NCI-H187 (cell line): ENCODE measurements at regions not wholly inside any gene's neighbourhood (a gene's known extent, or its start where the extent isn't known, plus 50 kb on each side); places are given as distances from the start of the nearest gene placed in this dataset.
"Not testable (repeated sequence)": the region's sequence is repeated elsewhere in the genome, so short reads cannot be mapped to it uniquely, and the experiment has no call there.

Source experiments
- DNase-seq, 2 experiments: peaks; one replicate each; lab custom pipeline; 2025; lab: John Stamatoyannopoulos, UW

DNA sequence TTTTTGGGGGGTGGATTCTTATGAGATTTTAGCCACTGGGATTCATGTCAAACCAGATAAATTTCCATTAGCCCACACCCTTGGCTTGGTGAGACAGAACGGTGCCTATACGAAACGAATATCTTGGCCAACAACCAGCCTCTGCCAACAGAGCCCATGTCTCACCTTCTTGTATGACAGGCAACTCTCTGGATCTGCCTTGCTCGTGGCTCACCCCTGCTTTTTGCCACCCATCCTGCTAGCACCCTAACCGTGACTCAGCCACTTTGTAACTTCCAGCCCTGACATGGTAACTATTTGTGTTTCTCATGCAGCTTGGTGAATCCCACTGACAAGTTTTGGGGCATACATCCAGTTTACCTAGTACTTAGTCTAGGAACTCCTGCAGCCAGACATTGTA lies 457.0 kb downstream of the SPATA31D1 start:
- no peak for DNase-seq

DNA sequence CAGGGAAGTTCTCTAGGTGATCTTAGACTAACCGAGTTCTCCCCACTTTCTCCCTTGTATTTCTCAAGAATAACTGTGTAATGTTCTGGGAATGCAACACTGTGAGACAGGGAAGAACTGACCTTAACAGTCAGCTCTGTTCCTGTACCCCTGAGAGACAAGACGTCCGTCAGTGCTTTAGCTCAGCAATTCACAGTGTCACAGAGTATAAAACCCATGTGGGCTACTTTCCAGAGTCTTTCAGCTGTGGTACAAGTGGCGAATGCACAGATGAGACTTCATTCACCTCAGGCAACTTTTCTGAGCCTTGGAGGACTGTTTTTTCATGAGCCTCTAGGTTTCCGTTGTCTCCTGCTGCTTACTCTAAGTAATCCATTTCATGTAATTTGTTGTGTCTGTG lies 458.8 kb downstream of the SPATA31D1 start:
- no peak for DNase-seq

DNA sequence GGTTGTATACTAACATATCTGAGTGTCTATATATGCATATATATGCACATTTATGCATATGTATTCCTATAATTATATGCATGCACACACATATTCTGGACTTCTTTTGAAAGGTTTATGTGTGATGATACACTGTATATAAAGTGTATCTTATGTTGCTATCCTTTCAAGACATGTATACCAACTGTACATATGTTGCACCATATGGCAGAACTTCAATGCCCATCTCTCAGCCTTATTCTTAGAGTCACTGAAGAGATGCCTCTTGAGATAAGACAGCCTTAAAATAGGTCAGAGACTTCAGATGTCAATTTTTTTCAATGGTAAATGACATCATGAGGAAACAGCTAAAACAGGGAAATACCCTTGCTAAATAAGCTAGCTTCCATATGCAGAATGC lies 461.4 kb downstream of the SPATA31D1 start:
- DNase-seq: no peak

DNA sequence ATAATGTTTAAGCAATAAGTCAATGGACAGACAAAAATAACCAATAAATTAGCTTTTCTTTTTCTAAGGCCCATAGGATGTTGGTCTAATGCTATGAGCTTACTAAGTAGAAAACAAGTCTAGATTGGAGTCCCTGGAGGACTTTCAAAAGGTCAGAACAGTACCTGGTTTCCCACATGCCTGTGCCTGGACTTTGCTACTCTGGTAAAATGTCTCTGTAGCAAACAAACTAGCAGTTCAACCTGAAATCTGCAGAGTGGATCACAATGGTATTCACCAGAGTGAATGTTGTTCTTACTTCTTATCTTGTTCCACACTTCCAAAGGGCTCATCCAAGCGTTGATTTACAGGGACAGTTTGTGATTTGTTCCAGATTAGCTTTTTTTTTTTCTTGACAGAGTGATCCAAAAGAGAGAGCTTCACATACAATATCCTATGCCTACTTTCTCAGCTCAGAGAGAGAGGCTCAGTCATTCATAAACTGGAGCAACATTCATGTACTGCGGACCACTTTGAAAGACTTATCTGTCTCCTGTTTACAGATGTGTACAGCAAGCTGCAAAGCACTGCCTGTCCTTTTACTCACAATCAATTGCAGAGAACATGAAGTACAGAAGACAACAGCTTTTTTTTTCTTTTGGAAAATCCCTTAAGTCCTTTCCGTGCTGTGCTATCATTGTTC lies 466.1 kb downstream of the SPATA31D1 start:
- no peak for DNase-seq

DNA sequence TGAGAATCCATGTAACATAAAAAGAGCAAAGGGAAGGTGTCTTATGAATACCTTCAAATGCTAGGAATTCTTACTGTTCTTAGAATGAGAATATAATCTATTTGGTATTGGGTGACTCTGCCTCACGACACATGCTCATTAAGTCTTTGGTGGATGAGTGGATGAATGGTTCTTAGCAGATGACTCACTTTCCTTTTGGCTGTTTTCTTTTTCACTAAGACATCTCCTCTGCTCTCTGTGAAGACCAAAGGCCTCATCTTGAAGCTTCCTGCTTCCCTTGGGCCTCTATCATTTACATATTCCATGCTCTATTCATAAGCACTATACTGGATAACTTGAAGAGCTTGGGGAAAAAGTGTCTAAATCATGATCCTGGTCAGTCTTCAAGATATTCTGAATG lies 468.1 kb downstream of the SPATA31D1 start:
- DNase-seq: no peak

DNA sequence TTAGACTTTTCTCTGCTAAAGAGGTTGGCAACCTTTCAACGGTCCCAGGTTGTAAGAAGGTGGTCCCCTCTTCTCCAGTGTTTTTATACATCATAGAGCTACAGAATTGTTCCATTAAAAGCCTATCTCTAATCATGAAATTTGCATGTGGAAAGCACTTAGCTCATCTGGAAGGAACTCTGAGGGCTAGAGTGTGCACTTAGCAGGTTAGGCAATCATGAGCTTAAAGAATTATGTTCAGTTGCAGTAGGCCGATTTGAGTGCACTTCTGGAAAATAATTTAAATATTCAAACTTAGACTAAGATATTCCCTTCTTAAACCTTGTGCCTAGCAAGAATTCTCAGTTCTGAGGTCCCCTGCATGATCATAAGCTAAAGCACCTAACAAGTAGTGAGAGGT lies 468.7 kb downstream of the SPATA31D1 start:
- DNase-seq: no peak

DNA sequence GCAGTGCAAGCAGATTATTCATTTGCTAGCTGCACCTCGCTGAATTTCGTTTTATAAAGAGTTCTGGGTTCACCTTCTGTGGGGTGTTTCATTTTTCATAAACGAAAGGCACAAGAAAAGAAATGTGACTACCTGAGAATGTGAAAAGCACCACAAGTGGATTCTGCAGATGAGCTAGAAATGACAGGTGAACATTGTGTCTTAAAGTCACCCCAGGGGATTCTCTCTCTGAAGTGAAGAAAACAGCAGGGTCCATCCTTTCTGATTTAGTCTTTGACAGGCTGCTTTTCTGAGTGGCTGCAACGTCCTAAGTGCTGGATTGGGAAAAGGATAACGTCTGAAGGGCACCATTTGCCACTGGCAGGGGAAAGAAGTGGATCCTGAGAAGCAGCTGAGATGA lies 469.3 kb downstream of the SPATA31D1 start:
- no peak for DNase-seq

DNA sequence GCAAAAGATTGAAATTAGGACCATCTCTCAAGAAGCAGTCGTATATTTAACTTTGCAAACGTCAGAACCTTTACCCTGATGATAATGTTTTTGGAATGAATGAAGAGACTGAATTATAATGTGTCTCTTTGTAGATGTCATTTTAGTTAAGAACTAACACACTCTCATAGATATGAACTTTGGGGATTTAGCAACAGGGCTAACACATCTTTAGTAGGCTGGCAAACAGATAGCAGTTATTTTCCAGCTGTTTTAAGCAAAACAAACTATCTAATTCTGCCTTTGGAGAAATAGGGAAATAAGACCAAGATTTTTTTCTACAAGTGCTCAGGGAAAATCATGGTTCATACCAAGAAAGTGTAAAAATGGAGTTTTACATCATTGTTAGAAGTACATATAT lies 469.7 kb downstream of the SPATA31D1 start:
- DNase-seq: no peak

DNA sequence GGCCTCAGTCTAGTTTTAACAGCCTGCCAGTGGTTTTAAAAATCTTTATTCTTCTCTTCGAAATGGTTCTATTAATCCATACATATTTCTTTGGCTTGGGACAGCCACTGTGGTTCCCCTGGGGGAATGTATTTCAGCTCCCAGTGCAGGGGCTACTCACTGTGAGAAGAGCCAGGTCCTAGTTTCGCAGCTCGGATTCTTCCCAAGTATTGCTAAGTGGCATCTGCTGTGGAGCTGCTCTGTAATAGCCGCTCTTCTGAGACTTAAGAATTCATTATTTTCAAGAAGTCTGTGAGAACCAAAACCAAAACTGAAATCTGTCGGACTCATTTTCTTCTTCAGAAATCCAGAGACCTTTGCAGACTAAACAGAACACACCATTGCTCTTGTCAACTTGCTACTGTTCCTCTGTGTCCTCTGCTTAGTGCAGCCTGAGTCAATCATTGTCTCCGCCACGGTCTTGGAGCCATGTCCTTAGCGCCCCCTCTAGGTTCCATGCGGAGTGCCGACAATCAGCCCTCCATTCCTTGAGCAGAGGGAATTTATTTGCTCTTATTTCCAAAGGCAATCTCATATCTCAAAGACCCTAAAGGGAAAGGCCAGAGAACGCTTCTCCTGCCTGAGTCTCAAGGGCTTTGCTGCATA lies 478.2 kb downstream of the SPATA31D1 start:
- DNase-seq: no peak

DNA sequence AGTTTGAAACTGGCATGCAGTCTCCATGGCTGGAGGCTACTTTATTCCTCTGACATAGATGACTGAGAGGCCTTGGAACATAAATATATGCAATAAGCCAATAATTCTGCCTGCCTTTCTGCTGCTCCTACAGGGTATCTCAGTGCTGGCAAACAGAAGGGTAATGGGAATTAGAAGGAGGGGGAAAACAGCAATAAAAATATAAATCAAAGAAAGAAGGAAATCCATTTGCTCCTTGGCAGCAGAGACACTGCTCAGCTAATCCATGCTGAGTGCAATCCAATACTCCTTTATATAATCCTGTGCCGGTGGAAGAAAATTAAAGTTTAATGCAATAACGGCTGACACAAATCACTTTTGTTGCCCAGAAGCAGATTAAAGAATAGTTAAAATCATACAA lies 478.9 kb downstream of the SPATA31D1 start:
- DNase-seq: no peak

DNA sequence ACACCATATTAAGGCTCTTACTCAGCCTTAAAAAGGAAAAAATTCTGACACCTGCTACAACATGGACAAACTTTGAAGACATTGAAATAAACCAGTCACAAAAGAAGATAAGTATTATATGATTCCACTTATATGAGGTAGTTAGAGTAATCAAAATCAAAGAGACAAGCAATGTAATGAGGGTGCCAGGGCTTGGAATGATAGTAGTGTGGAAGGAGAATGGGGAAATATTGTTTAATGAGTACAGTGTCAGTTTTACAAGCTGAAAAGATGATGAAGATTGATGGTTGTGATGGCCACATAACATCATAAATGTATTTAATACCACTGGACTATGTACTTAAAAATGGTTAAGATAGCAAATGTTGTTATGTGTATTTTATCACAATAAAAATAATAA lies 485.7 kb downstream of the SPATA31D1 start:
- no peak for DNase-seq

DNA sequence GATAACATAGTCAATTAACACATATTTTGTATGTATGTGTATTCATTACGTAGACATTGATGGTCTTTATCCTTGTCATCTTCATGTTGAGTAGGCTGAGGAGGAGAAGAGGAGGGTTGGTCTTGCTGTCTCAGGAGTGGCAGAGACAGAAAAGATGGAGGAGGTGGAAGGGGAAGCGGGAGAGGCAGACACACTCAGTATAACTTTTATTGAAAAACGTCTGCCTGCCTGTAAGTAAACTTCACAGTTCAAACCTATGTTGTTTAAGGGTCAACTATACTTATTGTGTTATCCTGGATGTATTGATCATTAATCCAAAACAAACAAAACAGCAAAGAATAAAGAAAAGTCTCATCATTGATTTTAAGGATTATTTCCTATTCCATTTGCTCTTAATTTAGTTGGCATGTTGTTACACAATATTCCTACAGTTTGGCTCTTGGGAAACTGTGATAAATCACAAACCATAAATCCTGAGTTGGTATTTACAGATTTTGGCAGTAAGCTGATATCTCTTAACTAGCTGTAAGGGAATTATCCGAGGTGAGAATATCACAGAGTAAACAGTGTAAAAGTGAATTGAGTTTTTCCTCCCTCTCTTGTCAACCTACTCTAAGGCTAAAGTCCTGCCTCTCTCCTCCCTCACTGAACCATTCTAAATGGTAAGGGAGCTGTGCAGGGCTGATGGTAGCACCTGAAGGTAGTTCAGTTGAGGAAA lies 487.2 kb downstream of the SPATA31D1 start:
- DNase-seq: no peak

DNA sequence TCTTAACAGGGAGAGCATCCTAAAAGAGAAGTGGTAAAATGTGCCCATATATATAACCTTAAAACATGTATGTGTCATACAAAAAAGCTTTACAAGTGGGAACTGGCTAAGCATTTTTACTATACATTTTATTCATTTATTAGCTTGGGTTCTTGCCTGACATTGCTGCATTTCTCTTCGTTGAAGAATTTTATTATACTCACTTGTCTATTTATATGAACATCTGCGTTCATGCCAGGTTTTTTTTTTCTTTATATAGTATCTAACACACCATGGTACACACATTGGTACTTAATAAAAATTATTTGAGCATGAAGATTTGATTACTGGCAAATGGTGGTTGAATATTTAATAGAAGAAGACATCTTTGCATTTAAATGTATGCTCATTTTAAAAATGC lies 492.3 kb downstream of the SPATA31D1 start:
- DNase-seq: no peak

DNA sequence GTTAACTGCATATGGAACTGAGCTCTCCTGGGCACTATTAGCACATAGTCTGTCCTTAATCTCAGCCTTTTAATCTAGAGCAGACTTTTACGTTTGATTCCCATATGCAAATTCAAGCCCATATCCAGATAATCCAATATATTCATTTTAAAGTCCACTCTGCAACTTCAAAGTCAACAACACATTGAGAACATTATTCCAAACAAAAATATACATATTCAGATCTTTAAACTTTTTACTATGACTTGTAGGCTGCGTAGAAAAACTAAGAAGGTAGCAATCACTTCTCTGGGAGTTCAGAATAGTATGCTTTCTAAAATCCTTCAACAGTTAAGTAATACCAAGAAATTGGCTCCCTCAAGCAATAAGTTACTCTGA lies 499.4 kb downstream of the SPATA31D1 start:
- DNase-seq: no peak

DNA sequence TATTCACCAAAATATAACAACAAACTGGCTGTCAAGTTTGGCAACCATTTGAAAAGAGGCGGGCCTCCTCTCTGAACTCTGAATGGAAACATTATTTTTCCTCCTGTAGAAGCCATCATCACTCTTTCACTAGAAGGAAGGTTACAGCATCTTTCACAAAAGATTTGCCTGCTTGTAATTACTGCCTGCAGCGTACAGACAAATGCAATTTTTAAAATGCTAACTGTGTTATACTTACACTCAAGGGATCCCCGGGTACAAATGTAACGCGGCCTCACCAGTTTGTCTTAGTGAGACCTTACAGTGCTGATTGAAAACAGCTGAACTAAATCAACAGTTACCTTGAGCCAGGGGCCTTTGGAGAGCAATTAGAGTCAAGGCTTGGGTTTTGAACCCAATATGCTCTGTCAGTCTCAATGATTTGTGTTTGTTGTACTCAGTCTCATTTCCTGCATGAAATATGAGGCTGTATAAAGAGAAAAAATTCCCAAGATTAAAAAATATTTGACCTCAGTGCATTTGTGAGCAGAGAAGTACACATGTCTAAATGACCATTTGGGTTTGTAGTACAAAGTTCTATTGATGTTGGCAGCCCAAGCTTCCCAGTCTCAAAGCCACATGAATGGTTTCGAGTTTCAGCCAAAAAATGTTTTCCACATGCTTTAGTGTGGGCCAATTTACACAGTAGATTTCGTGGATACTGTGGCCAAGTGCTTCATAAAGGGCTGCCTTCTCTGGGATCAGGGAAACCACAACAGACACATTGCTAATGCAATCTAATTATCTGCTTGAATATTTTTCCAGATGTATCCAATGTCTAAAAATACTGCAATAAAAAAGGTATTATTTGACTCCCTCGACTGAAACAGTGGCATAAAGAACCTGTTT lies 500.0 kb downstream of the SPATA31D1 start:
- DNase-seq: no peak

DNA sequence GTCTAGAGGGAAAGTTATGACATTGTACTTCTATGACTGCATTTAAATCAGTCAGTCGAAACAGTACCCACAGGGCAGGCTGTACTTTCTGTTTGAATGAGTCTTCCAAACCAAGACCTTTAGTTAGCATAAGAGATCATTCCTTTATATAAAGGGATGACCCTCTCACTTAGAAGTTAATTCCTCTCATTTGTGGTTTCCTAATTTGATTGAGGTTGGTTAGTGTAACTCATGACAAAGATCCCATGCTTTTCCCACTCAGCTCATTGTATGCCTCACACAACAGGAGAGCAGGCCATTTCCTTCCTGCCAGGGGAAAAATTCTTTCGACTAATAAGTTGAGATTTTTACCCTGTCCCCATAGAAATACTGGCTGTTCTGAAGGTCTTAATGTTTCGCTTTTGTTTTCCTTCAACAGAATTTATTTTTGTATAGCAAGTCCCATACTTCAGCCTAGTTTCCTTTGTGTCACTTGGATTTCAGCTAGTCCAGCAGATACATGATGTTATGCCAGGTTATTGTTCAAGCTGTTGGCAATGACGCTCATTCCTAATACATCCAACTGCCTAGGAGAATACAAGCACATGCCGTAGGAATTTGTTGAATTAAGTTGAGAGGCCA lies 500.7 kb downstream of the SPATA31D1 start:
- no peak for DNase-seq

DNA sequence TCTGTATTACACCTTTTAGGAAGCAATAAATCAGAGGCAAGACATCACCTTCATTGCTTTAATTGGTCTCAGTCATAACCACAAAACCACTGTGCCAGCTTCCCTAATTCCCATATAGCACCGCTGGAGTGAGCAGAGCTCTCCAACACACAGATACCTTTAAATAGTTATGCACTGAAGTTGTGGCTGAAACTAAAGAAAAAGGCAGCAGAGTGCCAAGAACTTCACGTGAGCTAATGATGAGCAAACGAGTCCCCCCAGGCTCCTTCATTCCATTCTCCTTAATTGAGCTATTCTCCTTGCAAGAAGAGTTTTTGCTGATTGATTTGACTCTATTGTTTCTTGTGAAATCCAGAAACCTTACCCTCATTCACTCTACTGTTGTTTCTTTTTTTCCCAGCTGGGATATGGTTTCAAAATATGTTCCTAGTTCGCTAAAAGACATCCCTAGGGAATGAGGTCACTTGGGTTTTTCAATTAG lies 501.5 kb downstream of the SPATA31D1 start:
- no peak for DNase-seq

DNA sequence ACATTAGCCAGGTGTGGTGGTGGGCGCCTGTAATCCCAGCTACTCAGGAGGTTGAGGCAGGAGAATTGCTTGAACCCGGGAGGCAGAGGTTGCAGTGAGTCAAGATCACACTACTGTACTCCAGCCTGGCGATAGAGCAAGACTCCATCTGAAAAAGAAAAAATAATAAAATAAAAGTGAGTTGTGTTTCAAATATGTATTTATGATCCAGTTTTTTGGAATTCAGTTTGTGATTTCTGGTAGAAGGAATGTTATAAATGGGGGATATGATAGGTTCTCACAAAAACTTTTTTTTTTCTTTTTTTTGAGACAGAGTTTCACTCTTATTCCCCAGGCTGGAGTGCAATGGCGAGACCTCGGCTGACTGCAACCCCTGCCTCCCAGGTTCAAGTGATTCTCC lies 502.2 kb downstream of the SPATA31D1 start:
- DNase-seq: not testable (repeated sequence)

DNA sequence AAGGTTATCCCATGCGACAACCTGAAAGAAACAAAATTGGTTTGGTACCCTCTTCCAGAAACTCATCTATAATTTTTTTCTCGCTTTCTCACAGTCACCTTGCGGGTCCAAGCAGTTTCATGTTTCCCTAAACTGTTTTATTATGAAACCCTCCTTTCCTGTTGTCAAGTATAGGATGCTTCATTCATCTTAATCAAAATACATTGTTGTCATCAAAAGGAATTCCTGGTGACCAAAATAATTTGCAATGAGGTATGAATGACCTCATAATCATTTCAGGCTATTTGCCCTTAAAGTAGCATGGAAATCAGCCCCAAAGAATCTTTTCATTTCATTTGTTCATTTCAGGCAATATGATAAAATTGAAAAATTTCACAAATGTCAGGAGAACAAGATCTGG lies 503.0 kb downstream of the SPATA31D1 start:
- no peak for DNase-seq

DNA sequence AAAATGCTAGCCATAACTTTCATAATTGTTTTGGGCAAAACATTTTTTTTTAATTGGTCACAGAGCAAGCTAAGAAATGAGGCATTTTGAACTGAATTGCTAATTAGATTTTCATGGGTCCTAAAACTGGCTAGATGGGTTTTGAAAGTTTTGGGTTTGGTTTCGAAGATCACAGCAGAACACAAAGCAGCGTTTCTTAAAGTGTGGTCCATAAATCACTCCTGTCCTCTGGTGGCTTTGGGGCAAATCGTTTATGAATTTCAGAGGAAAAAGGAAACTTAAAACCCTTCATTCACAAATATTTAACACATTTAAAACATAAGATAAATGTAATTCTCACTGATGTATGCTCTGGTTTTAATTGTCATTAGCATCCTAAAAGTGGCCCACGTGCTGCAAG lies 503.7 kb downstream of the SPATA31D1 start:
- DNase-seq: no peak

DNA sequence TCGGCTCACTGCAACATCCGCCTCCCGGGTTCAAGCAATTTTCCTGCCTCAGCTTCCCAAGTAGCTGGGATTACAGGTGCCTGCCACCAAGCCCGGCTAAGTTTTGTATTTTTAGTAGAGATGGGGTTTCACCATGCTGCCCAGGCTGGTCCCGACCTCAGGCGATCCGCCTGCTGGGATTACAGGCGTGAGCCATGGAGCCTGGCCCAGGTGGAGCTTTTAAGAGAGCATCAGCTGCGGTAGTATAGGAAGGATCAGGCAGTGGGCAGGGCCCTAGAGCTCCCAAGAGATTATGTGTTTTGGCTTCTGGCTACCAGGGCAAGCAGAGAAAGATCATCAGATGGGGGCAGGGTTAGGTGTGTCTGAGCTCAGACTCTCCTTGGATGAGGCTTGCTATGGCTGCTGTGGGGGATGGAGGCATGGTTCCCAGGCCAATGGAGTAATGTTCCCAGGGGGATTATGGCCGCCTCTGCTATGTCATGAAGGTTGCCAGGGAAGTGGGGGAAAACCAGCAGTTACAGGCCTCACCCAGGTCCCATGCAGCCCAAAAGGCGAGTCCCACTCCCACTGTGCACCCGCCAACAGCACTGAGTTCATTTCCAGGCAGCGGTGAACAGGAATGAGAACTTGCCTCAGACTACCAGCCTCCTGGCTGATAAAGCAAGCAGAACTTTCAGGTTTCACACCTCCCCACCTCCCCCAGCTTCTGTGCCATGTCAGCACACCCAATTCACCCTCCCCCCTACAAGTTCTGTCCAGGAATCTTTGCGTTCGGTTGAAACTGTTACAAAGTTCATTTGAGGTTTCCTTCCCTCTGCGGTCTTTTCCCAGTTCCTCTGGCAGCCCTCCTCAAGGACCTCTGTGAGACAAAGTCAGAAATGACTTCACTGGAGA lies 507.6 kb downstream of the SPATA31D1 start:
- no peak for DNase-seq
